Liver (tissue), 8 donors: ENCODE measurements at regions not wholly inside any gene's neighbourhood (a gene's known extent, or its start where the extent isn't known, plus 50 kb on each side); places are given as distances from the start of the nearest gene placed in this dataset.

ENCODE experiments used
- DNase-seq: peaks from one replicate; pipeline ENCODE4 v3.0.0-alpha.2; 2017; ENCODE audit warnings: low spot score
- H3K27ac ChIP-seq, 2 donors: one replicate each; pipeline ENCODE4 v1.7.0; 2013; ENCODE audit warnings: inconsistent platforms in 2 of 2, low read length in 2 of 2, control low read depth in 1 of 2, low read depth in 1 of 2, mild to moderate bottlenecking in 1 of 2
- H3K27me3 ChIP-seq, 4 donors: one replicate each; pipeline versions ENCODE4 v1.6.1 to v1.7.0; 2013; ENCODE audit warnings: low read length in 3 of 4, inconsistent platforms in 1 of 4, mild to moderate bottlenecking in 1 of 4, moderate library complexity in 1 of 4; ENCODE audit not compliant: control insufficient read depth in 4 of 4, insufficient read depth in 4 of 4
- H3K36me3 ChIP-seq, 4 donors: one replicate each; pipeline versions ENCODE4 v1.6.1 to v1.7.0; 2013; ENCODE audit warnings: low read length in 3 of 4, mild to moderate bottlenecking in 3 of 4, low read depth in 1 of 4, moderate library complexity in 1 of 4; ENCODE audit not compliant: control insufficient read depth in 4 of 4, insufficient read depth in 3 of 4
- H3K4me1 ChIP-seq, 4 donors: one replicate each; pipeline versions ENCODE4 v1.6.1 to v1.7.0; 2013; ENCODE audit warnings: low read length in 3 of 4, mild to moderate bottlenecking in 3 of 4, moderate library complexity in 1 of 4; ENCODE audit not compliant: control insufficient read depth in 4 of 4, insufficient read depth in 4 of 4
- H3K4me3 ChIP-seq, 3 donors: one replicate each; pipeline versions ENCODE4 v1.6.1 to v1.7.0; 2013; ENCODE audit warnings: low read length in 3 of 3, control low read depth in 1 of 3, low read depth in 1 of 3, mild to moderate bottlenecking in 1 of 3
- H3K9ac ChIP-seq, 2 donors: one replicate each; pipeline ENCODE4 v1.7.0; 2013; ENCODE audit warnings: low read length in 2 of 2, mild to moderate bottlenecking in 2 of 2, moderate library complexity in 2 of 2, control low read depth in 1 of 2, low read depth in 1 of 2
- H3K9me3 ChIP-seq, 4 donors: one replicate each; pipeline versions ENCODE4 v1.6.1 to v1.7.0; 2013; ENCODE audit warnings: low read length in 3 of 4; ENCODE audit not compliant: control insufficient read depth in 4 of 4
- EGR1 ChIP-seq, 2 donors: IDR thresholded peaks; 2 replicates each; pipeline ENCODE4 v1.6.1; 2016 to 2018; ENCODE audit warnings: antibody characterized with exemption in 2 of 2, low read depth in 2 of 2
- FOXA1 ChIP-seq: IDR thresholded peaks from 2 replicates; pipeline ENCODE4 v1.6.1; 2016; ENCODE audit warnings: antibody characterized with exemption
- GABPA ChIP-seq, 2 donors: IDR thresholded peaks in 1 of 2; conservative IDR thresholded peaks in 1 of 2; 2 replicates each; pipeline ENCODE4 v1.6.1; 2016; ENCODE audit warnings: antibody characterized with exemption in 2 of 2, mild to moderate bottlenecking in 1 of 2, moderate library complexity in 1 of 2
- HNF4A ChIP-seq, 2 donors: conservative IDR thresholded peaks; 2 replicates each; pipeline ENCODE4 v1.6.1; 2016; ENCODE audit warnings: antibody characterized with exemption in 2 of 2, mild to moderate bottlenecking in 2 of 2
- HNF4G ChIP-seq: IDR thresholded peaks from 2 replicates; pipeline ENCODE4 v1.6.1; 2016; ENCODE audit warnings: antibody characterized with exemption
- JUND ChIP-seq, 2 donors: IDR thresholded peaks; 2 replicates each; pipeline ENCODE4 v1.6.1; 2016; ENCODE audit warnings: antibody characterized with exemption in 2 of 2
- NR2F2 ChIP-seq: IDR thresholded peaks from 2 replicates; pipeline ENCODE4 v1.6.1; 2016; ENCODE audit warnings: antibody characterized with exemption
- RAD21 ChIP-seq, 2 donors: IDR thresholded peaks; 2 replicates each; pipeline ENCODE4 v1.6.1; 2016; ENCODE audit warnings: antibody characterized with exemption in 2 of 2, mild to moderate bottlenecking in 2 of 2
- RXRA ChIP-seq, 2 donors: IDR thresholded peaks; 2 replicates each; pipeline ENCODE4 v1.6.1; 2017 to 2018; ENCODE audit warnings: antibody characterized with exemption in 2 of 2, mild to moderate bottlenecking in 1 of 2
- SP1 ChIP-seq: IDR thresholded peaks from 2 replicates; pipeline ENCODE4 v1.6.1; 2018; ENCODE audit warnings: antibody characterized with exemption, mild to moderate bottlenecking
- TAF1 ChIP-seq: conservative IDR thresholded peaks from 2 replicates; pipeline ENCODE4 v1.6.1; 2016; ENCODE audit warnings: antibody characterized with exemption, mild to moderate bottlenecking
- WGBS: extraction: QIAGEN DNeasy Blood & Tissue Kit; methylation state at CpG from one replicate; pipeline ENCODE4 v1.1.7; 2013; 5-methylcytosine and 5-hydroxymethylcytosine counted together
- TF ChIP-seq, protein P1 (sequence below): IDR thresholded peaks from 2 replicates; pipeline ENCODE4 v1.6.1; 2016; ENCODE audit warnings: antibody characterized with exemption
- TF ChIP-seq, protein P2 (sequence below): IDR thresholded peaks from 2 replicates; pipeline ENCODE4 v1.6.1; 2016; ENCODE audit warnings: antibody characterized with exemption, mild to moderate bottlenecking
- TF ChIP-seq, protein P3 (sequence below): IDR thresholded peaks from 2 replicates; pipeline ENCODE4 v1.6.1; 2016; ENCODE audit warnings: antibody characterized with exemption
- TF ChIP-seq, protein P4 (sequence below): fragments of 150-350 bp; IDR thresholded peaks from 2 replicates; pipeline ENCODE4 v1.5.1; 2017; ENCODE audit warnings: improper control_type of control experiment, low read depth, low read length; ENCODE audit not compliant: missing input control
- donor health status: healthy.
- donor health status: healthy.
- donor health status: healthy.
- donor health status: healthy.
- donor health status: healthy.

DNA sequence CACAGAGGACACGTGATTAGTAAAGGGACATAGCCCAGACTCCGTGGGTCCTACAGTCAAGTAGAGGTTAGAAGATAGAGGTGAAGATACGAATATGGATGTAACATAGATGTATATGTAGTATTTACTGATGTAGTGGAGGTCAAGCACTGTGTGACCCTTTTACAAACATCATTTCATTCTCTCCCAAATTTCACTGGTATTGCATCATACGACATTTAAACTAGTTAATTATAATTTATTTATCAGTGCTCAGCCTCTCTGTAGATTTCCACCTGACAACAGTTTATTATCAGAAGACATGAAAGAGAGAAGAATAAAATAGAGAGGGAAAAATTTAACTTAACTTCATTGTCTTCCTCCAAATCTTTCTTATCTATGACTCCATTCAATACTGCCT is 927.9 kb upstream of the TMEM132C start:
- no peak overlapping the region for H3K4me3 ChIP-seq
- no peak for DNase-seq
- 54% methylated on average over 4 of the region's 4 CpGs for WGBS
- H3K36me3 ChIP-seq = no peaks in the 10 kb centered on the region
- no peaks in the 10 kb centered on the region for H3K9me3 ChIP-seq
- H3K9ac ChIP-seq = no peak overlapping the region
- peaks cover 0 to 3% (median 1%) of the 10 kb centered on the region in 4 donors for H3K27me3 ChIP-seq
- TF ChIP-seq, protein P1, sequence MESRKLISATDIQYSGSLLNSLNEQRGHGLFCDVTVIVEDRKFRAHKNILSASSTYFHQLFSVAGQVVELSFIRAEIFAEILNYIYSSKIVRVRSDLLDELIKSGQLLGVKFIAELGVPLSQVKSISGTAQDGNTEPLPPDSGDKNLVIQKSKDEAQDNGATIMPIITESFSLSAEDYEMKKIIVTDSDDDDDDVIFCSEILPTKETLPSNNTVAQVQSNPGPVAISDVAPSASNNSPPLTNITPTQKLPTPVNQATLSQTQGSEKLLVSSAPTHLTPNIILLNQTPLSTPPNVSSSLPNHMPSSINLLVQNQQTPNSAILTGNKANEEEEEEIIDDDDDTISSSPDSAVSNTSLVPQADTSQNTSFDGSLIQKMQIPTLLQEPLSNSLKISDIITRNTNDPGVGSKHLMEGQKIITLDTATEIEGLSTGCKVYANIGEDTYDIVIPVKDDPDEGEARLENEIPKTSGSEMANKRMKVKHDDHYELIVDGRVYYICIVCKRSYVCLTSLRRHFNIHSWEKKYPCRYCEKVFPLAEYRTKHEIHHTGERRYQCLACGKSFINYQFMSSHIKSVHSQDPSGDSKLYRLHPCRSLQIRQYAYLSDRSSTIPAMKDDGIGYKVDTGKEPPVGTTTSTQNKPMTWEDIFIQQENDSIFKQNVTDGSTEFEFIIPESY = no peak
- TF ChIP-seq TAF1 (no peak), JUND (IDR thresholded peaks at IDR 0.05) (no peak), RXRA (IDR thresholded peaks at IDR 0.05) (no peak), NR2F2 (no peak)
- TF ChIP-seq, protein P2, sequence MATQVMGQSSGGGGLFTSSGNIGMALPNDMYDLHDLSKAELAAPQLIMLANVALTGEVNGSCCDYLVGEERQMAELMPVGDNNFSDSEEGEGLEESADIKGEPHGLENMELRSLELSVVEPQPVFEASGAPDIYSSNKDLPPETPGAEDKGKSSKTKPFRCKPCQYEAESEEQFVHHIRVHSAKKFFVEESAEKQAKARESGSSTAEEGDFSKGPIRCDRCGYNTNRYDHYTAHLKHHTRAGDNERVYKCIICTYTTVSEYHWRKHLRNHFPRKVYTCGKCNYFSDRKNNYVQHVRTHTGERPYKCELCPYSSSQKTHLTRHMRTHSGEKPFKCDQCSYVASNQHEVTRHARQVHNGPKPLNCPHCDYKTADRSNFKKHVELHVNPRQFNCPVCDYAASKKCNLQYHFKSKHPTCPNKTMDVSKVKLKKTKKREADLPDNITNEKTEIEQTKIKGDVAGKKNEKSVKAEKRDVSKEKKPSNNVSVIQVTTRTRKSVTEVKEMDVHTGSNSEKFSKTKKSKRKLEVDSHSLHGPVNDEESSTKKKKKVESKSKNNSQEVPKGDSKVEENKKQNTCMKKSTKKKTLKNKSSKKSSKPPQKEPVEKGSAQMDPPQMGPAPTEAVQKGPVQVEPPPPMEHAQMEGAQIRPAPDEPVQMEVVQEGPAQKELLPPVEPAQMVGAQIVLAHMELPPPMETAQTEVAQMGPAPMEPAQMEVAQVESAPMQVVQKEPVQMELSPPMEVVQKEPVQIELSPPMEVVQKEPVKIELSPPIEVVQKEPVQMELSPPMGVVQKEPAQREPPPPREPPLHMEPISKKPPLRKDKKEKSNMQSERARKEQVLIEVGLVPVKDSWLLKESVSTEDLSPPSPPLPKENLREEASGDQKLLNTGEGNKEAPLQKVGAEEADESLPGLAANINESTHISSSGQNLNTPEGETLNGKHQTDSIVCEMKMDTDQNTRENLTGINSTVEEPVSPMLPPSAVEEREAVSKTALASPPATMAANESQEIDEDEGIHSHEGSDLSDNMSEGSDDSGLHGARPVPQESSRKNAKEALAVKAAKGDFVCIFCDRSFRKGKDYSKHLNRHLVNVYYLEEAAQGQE = no peak
- H3K4me1 ChIP-seq = no peaks in the 10 kb centered on the region
- H3K27ac ChIP-seq = no peak overlapping the region

DNA sequence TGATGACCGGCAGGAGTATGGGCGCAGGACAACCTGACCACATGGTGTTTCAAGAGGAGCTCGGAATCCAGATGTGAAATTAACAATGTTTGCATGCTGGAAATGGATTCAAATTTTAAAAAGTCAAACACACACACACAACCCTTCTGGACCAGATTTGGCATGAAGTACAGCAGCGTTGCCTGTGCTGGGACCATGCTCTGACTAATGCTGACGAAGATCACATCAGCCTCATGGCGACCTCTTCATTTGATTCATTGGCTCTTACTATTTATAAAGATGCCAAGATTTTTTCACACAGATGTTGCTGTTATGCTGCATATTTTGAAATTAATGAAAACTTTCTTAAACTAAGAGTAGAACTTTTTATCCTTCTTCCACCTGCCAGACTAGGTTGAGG is 926.6 kb upstream of the TMEM132C start:
- Histone ChIP-seq H3K4me3 (no peak overlapping the region), H3K9me3 (no peaks in the 10 kb centered on the region), H3K9ac (no peak overlapping the region), H3K4me1 (no peaks in the 10 kb centered on the region), H3K27me3 (peaks cover 0 to 3% (median 1%) of the 10 kb centered on the region in 4 donors), H3K36me3 (no peaks in the 10 kb centered on the region), H3K27ac (no peak overlapping the region)
- DNase-seq = no peak
- TF ChIP-seq FOXA1 (no peak), GABPA (IDR thresholded peaks at IDR 0.05 in 1 of 2, conservative IDR thresholded peaks at IDR 0.05 in 1 of 2) (no peak), HNF4A (conservative IDR thresholded peaks at IDR 0.05) (no peak), JUND (IDR thresholded peaks at IDR 0.05) (no peak), RXRA (IDR thresholded peaks at IDR 0.05) (no peak)
- WGBS = 82% methylated on average over 6 of the region's 6 CpGs

DNA sequence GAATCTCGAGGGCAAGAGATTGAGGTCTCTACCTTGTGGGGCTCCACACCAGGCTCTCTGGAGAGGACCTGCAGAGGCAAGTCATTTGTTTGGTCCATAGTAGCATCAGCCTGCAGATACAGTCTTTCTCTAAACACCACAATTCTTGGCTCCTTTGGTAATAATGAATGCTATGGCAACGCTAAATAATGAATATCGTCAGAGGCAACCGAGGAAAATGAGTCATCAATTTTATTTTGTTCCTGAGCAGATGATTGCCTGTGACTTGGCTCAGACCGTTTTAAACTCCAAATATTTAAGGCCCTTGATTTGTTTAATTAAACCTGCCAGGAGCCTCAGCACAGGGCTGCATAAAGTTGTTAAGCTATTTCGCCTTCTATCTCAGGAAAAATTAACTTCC is 924.1 kb upstream of the TMEM132C start:
- H3K4me1 ChIP-seq = no peaks in the 10 kb centered on the region
- H3K36me3 ChIP-seq = no peaks in the 10 kb centered on the region
- H3K4me3 ChIP-seq = no peak overlapping the region
- H3K27me3 ChIP-seq = no peaks in the 10 kb centered on the region
- H3K9ac ChIP-seq = no peak overlapping the region
- 64% methylated on average over 6 of the region's 6 CpGs for WGBS
- DNase-seq = no peak
- H3K9me3 ChIP-seq = peaks cover 0 to 6% (median 0%) of the 10 kb centered on the region in 4 donors
- H3K27ac ChIP-seq = no peak overlapping the region
- no peak for TF ChIP-seq GABPA (IDR thresholded peaks at IDR 0.05 in 1 of 2, conservative IDR thresholded peaks at IDR 0.05 in 1 of 2)
- no peak for TF ChIP-seq NR2F2
- TF ChIP-seq EGR1 (IDR thresholded peaks at IDR 0.05; ENCODE audit: low read depth in 2 of 2) = no peak
- TF ChIP-seq, protein P2 = no peak
- TF ChIP-seq, protein P3, sequence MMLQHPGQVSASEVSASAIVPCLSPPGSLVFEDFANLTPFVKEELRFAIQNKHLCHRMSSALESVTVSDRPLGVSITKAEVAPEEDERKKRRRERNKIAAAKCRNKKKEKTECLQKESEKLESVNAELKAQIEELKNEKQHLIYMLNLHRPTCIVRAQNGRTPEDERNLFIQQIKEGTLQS = no peak
- no peak for TF ChIP-seq HNF4A (conservative IDR thresholded peaks at IDR 0.05)
- TF ChIP-seq JUND (IDR thresholded peaks at IDR 0.05) = no peak
- no peak for TF ChIP-seq HNF4G
- no peak for TF ChIP-seq FOXA1
- no peak for TF ChIP-seq SP1
- no peak for TF ChIP-seq RAD21 (IDR thresholded peaks at IDR 0.05)
- no peak for TF ChIP-seq RXRA (IDR thresholded peaks at IDR 0.05)
- TF ChIP-seq TAF1 = no peak
- TF ChIP-seq, protein P4, sequence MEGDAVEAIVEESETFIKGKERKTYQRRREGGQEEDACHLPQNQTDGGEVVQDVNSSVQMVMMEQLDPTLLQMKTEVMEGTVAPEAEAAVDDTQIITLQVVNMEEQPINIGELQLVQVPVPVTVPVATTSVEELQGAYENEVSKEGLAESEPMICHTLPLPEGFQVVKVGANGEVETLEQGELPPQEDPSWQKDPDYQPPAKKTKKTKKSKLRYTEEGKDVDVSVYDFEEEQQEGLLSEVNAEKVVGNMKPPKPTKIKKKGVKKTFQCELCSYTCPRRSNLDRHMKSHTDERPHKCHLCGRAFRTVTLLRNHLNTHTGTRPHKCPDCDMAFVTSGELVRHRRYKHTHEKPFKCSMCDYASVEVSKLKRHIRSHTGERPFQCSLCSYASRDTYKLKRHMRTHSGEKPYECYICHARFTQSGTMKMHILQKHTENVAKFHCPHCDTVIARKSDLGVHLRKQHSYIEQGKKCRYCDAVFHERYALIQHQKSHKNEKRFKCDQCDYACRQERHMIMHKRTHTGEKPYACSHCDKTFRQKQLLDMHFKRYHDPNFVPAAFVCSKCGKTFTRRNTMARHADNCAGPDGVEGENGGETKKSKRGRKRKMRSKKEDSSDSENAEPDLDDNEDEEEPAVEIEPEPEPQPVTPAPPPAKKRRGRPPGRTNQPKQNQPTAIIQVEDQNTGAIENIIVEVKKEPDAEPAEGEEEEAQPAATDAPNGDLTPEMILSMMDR = no peak
